ENCODE measurements at regions not wholly inside any gene's neighbourhood (a gene's known extent, or its start where the extent isn't known, plus 50 kb on each side); places are given as distances from the start of the nearest gene placed in this dataset.
A peak's percentile ranks its signal among the peaks of the same experiment; 100 is the strongest.

DNA sequence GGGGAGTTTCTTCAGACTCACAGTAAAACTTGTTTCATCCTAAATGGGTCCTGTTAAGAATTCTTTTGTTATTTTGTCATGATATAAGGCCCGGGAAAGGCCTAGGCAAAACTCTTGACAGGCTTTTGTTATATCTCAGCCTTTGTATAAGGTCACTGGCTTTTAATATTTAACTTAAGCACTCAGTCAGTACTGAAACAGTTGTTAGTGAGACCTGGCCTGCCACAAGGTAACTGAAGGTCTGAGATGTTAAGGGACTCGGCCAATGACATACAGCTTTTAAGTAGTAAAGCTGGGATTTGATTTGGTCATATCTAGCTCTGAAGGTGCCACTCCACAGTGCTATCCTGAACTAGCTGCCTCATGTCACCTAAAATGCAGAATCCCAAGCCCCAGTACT, 57.2 kb upstream of the STEAP4 start:
- TF ChIP-seq, protein P1, sequence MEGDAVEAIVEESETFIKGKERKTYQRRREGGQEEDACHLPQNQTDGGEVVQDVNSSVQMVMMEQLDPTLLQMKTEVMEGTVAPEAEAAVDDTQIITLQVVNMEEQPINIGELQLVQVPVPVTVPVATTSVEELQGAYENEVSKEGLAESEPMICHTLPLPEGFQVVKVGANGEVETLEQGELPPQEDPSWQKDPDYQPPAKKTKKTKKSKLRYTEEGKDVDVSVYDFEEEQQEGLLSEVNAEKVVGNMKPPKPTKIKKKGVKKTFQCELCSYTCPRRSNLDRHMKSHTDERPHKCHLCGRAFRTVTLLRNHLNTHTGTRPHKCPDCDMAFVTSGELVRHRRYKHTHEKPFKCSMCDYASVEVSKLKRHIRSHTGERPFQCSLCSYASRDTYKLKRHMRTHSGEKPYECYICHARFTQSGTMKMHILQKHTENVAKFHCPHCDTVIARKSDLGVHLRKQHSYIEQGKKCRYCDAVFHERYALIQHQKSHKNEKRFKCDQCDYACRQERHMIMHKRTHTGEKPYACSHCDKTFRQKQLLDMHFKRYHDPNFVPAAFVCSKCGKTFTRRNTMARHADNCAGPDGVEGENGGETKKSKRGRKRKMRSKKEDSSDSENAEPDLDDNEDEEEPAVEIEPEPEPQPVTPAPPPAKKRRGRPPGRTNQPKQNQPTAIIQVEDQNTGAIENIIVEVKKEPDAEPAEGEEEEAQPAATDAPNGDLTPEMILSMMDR (IDR thresholded peaks at IDR 0.05) = no peak
- H3K36me3 ChIP-seq = no peaks in the 10 kb centered on the region
- intact Hi-C loops (cut with DNase I) = no loop called here
- H3K27me3 ChIP-seq = no peaks in the 10 kb centered on the region
- ATAC-seq = peak in 3 of 4 donors; percentile 52 to 78 (median 54)
- no peaks in the 10 kb centered on the region for H3K9me3 ChIP-seq
- no peak overlapping the region for H3K27ac ChIP-seq
- WGBS, 2 donors = 22 to 25% methylated on average over 2 of the region's 2 CpGs
- peaks cover 0 to 8% (median 0%) of the 10 kb centered on the region in 3 donors for H3K4me1 ChIP-seq
- FAIRE-seq = no peak
- DNase-seq = no peak
- no peak overlapping the region for H3K4me3 ChIP-seq

DNA sequence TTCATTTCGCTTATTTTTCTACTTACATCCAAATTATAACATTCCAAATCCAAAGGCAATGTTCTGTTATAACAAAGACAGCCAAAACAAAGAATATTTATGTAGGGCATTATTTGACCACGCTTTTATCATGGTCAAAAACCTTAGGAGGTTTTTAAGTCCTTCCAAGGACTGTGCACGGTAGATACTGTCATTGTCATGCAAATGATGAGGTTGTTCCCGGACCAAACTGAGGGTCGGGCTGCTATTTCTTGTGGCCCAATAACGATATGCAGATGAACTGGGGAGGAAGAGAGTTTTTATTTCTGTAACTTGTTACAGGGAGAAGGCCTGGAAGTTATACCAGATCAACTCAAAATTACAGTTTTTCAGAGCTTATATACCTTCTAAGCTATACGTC, 56.6 kb upstream of the STEAP4 start:
- TF ChIP-seq, protein P1 (IDR thresholded peaks at IDR 0.05) = no peak
- FAIRE-seq (no peak), ATAC-seq (no peak), DNase-seq (no peak)
- peaks cover 4 to 10% (median 5%) of the 10 kb centered on the region in 3 donors for H3K4me1 ChIP-seq
- H3K4me3 ChIP-seq = no peak overlapping the region
- no peaks in the 10 kb centered on the region for H3K36me3 ChIP-seq
- no peaks in the 10 kb centered on the region for H3K9me3 ChIP-seq
- no peaks in the 10 kb centered on the region for H3K27me3 ChIP-seq
- intact Hi-C loops (cut with DNase I) = no loop called here
- no peak overlapping the region for H3K27ac ChIP-seq
- WGBS, 2 donors = 90 to 95% methylated on average over 7 of the region's 7 CpGs

DNA sequence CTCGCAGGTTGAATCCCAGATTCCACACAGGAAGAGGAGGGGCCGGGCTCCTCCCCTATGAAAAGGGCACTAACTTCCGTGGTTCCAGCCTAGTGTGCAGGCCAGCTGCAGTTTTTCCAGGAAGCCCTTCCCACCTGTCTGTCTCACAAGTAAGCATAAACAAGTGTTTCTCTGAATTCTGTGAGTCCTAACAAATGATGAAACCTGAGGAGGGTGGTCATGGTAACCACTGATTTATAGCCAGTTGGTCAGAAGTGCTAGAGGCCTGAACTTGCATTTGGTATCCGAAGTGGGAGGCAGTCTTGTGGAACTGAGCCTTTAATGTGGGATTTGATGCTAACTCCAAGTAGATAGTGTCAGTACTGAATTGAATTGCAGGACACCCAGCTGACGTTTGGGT, 54.7 kb upstream of the STEAP4 start:
- peaks cover 11 to 24% (median 15%) of the 10 kb centered on the region in 3 donors for H3K4me1 ChIP-seq
- H3K36me3 ChIP-seq = no peaks in the 10 kb centered on the region
- no peak overlapping the region for H3K27ac ChIP-seq
- TF ChIP-seq, protein P1 (IDR thresholded peaks at IDR 0.05) = no peak
- ATAC-seq (no peak), DNase-seq (no peak), FAIRE-seq (no peak)
- no peaks in the 10 kb centered on the region for H3K9me3 ChIP-seq
- no peak overlapping the region for H3K4me3 ChIP-seq
- 81 to 86% methylated on average over 5 of the region's 5 CpGs for WGBS, 2 donors
- intact Hi-C loops (cut with DNase I) = no loop called here
- H3K27me3 ChIP-seq = no peaks in the 10 kb centered on the region

DNA sequence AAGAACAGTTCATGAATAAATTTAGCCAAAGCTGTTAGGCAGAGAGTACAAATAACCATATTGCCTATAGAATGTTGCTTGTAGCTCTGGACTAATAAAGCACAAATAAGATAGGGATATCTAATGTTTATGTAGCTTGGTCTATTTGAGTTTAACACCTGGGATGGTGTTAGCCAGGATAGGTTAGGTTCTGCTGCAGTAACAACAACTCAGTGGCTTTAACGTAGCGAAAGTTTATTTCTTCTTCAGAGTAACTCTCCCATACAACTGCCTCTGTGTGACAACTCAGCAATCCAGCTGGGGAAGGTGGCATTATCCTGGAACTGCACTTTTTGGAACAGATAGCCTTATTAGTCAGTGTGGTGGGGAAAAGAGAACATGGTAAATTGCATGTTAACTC, 52.2 kb upstream of the STEAP4 start:
- FAIRE-seq (no peak), ATAC-seq (no peak), DNase-seq (no peak)
- H3K27me3 ChIP-seq = no peaks in the 10 kb centered on the region
- 96% methylated on average over 2 of the region's 2 CpGs for WGBS, 2 donors
- intact Hi-C loops (cut with DNase I) = no loop called here
- peaks cover 11 to 20% (median 15%) of the 10 kb centered on the region in 3 donors for H3K4me1 ChIP-seq
- TF ChIP-seq, protein P1 (IDR thresholded peaks at IDR 0.05) = no peak
- no peaks in the 10 kb centered on the region for H3K9me3 ChIP-seq
- H3K27ac ChIP-seq = no peak overlapping the region
- H3K4me3 ChIP-seq = no peak overlapping the region
- H3K36me3 ChIP-seq = no peaks in the 10 kb centered on the region

DNA sequence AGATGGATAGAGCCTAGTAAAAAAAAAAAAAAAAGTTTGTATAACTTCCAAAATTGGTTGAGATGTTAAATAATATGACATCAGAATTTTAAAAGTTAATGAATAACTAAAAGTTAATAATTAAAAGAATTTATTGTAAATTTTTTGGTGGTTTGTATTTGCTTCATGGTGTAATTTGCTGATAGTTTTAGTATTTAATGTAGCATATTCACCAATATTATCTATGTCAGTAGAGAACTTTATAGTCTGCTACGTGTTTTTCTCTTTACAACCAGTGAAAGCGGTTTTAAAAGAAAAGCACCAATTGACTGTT, 51.8 kb upstream of the STEAP4 start:
- no peak for DNase-seq
- Histone ChIP-seq H3K36me3 (no peaks in the 10 kb centered on the region), H3K27ac (no peak overlapping the region), H3K27me3 (no peaks in the 10 kb centered on the region), H3K4me1 (peaks cover 11 to 16% (median 15%) of the 10 kb centered on the region in 3 donors), H3K4me3 (no peak overlapping the region), H3K9me3 (no peaks in the 10 kb centered on the region)
- 91 to 98% methylated on average over 2 of the region's 2 CpGs for WGBS, 2 donors
- TF ChIP-seq, protein P1 (IDR thresholded peaks at IDR 0.05) = no peak
- peak in 1 of 4 donors; percentile 7 for ATAC-seq
- intact Hi-C loops (cut with DNase I) = no loop called here
- FAIRE-seq = no peak
